ENCODE measurements at regions not wholly inside any gene's neighbourhood (a gene's known extent, or its start where the extent isn't known, plus 50 kb on each side); places are given as distances from the start of the nearest gene placed in this dataset.

GRCh38 chr4:24192018-24192641 is 302.3 kb upstream of the PPARGC1A start:
- no peak overlapping the region for H3K4me2 ChIP-seq (ENCODE audit: low read depth, low read length, poor library complexity, severe bottlenecking)
- no peaks in the 10 kb centered on the region for H3K9me2 ChIP-seq (replicated peaks; ENCODE audit: low read depth, low read length)
- H2AFZ ChIP-seq (ENCODE audit: low read length), result no peak overlapping the region
- no peaks in the 10 kb centered on the region for H3K9me3 ChIP-seq (ENCODE audit: insufficient read depth, low read depth, low read length)
- no peaks in the 10 kb centered on the region for H3K79me2 ChIP-seq (ENCODE audit: insufficient read depth, low read length)
- no peaks in the 10 kb centered on the region for H3F3A ChIP-seq (ENCODE audit: low read depth)
- H3K4me1 ChIP-seq (ENCODE audit: insufficient read depth, low read length, poor library complexity, severe bottlenecking), result no peaks in the 10 kb centered on the region
- no peak for TF ChIP-seq EZH2phosphoT487 (IDR thresholded peaks at IDR 0.05; ENCODE audit: borderline replicate concordance)
- no peak for TF ChIP-seq CTCF (conservative IDR thresholded peaks at IDR 0.05; ENCODE audit: low read length)
- no peaks in the 10 kb centered on the region for H3K36me3 ChIP-seq (ENCODE audit: insufficient read depth, low read length)
- H3K9ac ChIP-seq (ENCODE audit: low read depth, low read length, poor library complexity, severe bottlenecking), result no peak overlapping the region
- H4K20me1 ChIP-seq (ENCODE audit: insufficient read depth, low read length, poor library complexity, severe bottlenecking), result no peaks in the 10 kb centered on the region
- no peak overlapping the region for H3K4me3 ChIP-seq (ENCODE audit: low read length, poor library complexity, severe bottlenecking)
- H3K27me3 ChIP-seq (ENCODE audit: insufficient read depth, low read length, poor library complexity, severe bottlenecking), result no peaks in the 10 kb centered on the region

GRCh38 chr4:24190761-24191695 is 301.2 kb upstream of the PPARGC1A start:
- TF ChIP-seq EZH2phosphoT487 (IDR thresholded peaks at IDR 0.05; ENCODE audit: borderline replicate concordance), result no peak
- TF ChIP-seq CTCF (conservative IDR thresholded peaks at IDR 0.05; ENCODE audit: low read length), result no peak
- H3K4me2 ChIP-seq (ENCODE audit: low read depth, low read length, poor library complexity, severe bottlenecking), result no peak overlapping the region

GRCh38 chr4:24188459-24188858 is 298.6 kb upstream of the PPARGC1A start:
- H3K36me3 ChIP-seq (ENCODE audit: insufficient read depth, low read length), result no peaks in the 10 kb centered on the region

More at GRCh38 chr4:24190761-24191695, 301.2 kb upstream of the PPARGC1A start:
- no peaks in the 10 kb centered on the region for H3F3A ChIP-seq (ENCODE audit: low read depth)
- H2AFZ ChIP-seq (ENCODE audit: low read length), result no peak overlapping the region
- H3K4me1 ChIP-seq (ENCODE audit: insufficient read depth, low read length, poor library complexity, severe bottlenecking), result no peaks in the 10 kb centered on the region
- no peaks in the 10 kb centered on the region for H3K36me3 ChIP-seq (ENCODE audit: insufficient read depth, low read length)
- H4K20me1 ChIP-seq (ENCODE audit: insufficient read depth, low read length, poor library complexity, severe bottlenecking), result no peaks in the 10 kb centered on the region
- no peaks in the 10 kb centered on the region for H3K9me3 ChIP-seq (ENCODE audit: insufficient read depth, low read depth, low read length)
- no peaks in the 10 kb centered on the region for H3K9me2 ChIP-seq (replicated peaks; ENCODE audit: low read depth, low read length)
- H3K9ac ChIP-seq (ENCODE audit: low read depth, low read length, poor library complexity, severe bottlenecking), result no peak overlapping the region
- no peaks in the 10 kb centered on the region for H3K27me3 ChIP-seq (ENCODE audit: insufficient read depth, low read length, poor library complexity, severe bottlenecking)
- no peaks in the 10 kb centered on the region for H3K79me2 ChIP-seq (ENCODE audit: insufficient read depth, low read length)
- H3K4me3 ChIP-seq (ENCODE audit: low read length, poor library complexity, severe bottlenecking), result no peak overlapping the region

More at GRCh38 chr4:24188459-24188858, 298.6 kb upstream of the PPARGC1A start:
- no peak overlapping the region for H3K4me3 ChIP-seq (ENCODE audit: low read length, poor library complexity, severe bottlenecking)
- no peaks in the 10 kb centered on the region for H3K27me3 ChIP-seq (ENCODE audit: insufficient read depth, low read length, poor library complexity, severe bottlenecking)
- H3K9me3 ChIP-seq (ENCODE audit: insufficient read depth, low read depth, low read length), result no peaks in the 10 kb centered on the region
- no peaks in the 10 kb centered on the region for H3K9me2 ChIP-seq (replicated peaks; ENCODE audit: low read depth, low read length)
- no peaks in the 10 kb centered on the region for H3K4me1 ChIP-seq (ENCODE audit: insufficient read depth, low read length, poor library complexity, severe bottlenecking)
- H4K20me1 ChIP-seq (ENCODE audit: insufficient read depth, low read length, poor library complexity, severe bottlenecking), result no peaks in the 10 kb centered on the region
- H3K4me2 ChIP-seq (ENCODE audit: low read depth, low read length, poor library complexity, severe bottlenecking), result no peak overlapping the region
- no peak overlapping the region for H3K9ac ChIP-seq (ENCODE audit: low read depth, low read length, poor library complexity, severe bottlenecking)
- TF ChIP-seq EZH2phosphoT487 (IDR thresholded peaks at IDR 0.05; ENCODE audit: borderline replicate concordance) (no peak), CTCF (conservative IDR thresholded peaks at IDR 0.05; ENCODE audit: low read length) (no peak)
- no peak overlapping the region for H2AFZ ChIP-seq (ENCODE audit: low read length)
- H3K79me2 ChIP-seq (ENCODE audit: insufficient read depth, low read length), result no peaks in the 10 kb centered on the region
- H3F3A ChIP-seq (ENCODE audit: low read depth), result no peaks in the 10 kb centered on the region
